IMR-90 (cell line): ENCODE measurements at regions not wholly inside any gene's neighbourhood (a gene's known extent, or its start where the extent isn't known, plus 50 kb on each side); places are given as distances from the start of the nearest gene placed in this dataset.

Experiments
- ATAC-seq: fragments of 200-7000 bp; cut with Tn5 transposase; 2 replicates; pipeline ENCODE4 v1.9.1; 2020; ENCODE audit warnings: low read depth, mild to moderate bottlenecking, moderate library complexity
- BruUV-seq: library from RNA; stranded (reverse); fragments of 400-500 nt; replicated peaks from 2 replicates; lab custom pipeline; 2021; lab: Mats Ljungman, UMichigan
- CTCF ChIA-PET: fragments of 300-600 bp; formaldehyde crosslinking; extraction: SDS; loops from one replicate; lab custom pipeline; 2021; ENCODE audit warnings: antibody characterized with exemption; lab: Yijun Ruan, JAX
- POLR2A ChIA-PET: fragments of 300-600 bp; sonication (Branson Sonifier 250); formaldehyde crosslinking; loops from one replicate; lab custom pipeline; 2022; ENCODE audit warnings: antibody characterized with exemption; ENCODE audit not compliant: unreplicated experiment; lab: Charles Lee
- DNase-seq: peaks from one replicate; pipeline ENCODE4 v3.0.0; 2013
- H2AFZ ChIP-seq: replicated peaks from 2 replicates; pipeline ENCODE3; 2013; ENCODE audit warnings: low read length, mild to moderate bottlenecking; ENCODE audit not compliant: poor library complexity
- H2AK5ac ChIP-seq: 2 replicates; pipeline ENCODE4 v1.6.1; 2013; ENCODE audit warnings: low read depth, low read length, inconsistent platforms
- H2AK9ac ChIP-seq: replicated peaks from 2 replicates; pipeline ENCODE3; 2013; ENCODE audit warnings: mild to moderate bottlenecking, low read depth, low read length, moderate library complexity; ENCODE audit not compliant: poor library complexity
- H2BK120ac ChIP-seq: 2 replicates; pipeline ENCODE4 v1.6.1; 2013; ENCODE audit warnings: low read depth, low read length, inconsistent platforms
- H2BK15ac ChIP-seq: 3 replicates; pipeline ENCODE4 v1.6.1; 2013; ENCODE audit warnings: low read depth, low read length, inconsistent platforms
- H2BK20ac ChIP-seq: 2 replicates; pipeline ENCODE4 v1.6.1; 2013; ENCODE audit warnings: low read depth, mild to moderate bottlenecking, inconsistent platforms, low read length, moderate library complexity
- H2BK5ac ChIP-seq: 2 replicates; pipeline ENCODE4 v1.6.1; 2013; ENCODE audit warnings: mild to moderate bottlenecking, low read depth, low read length, inconsistent platforms; ENCODE audit not compliant: poor library complexity, severe bottlenecking
- H3K14ac ChIP-seq: replicated peaks from 2 replicates; pipeline ENCODE4 v1.6.1; 2013; ENCODE audit warnings: low read depth, low read length, inconsistent platforms
- H3K18ac ChIP-seq: 2 replicates; pipeline ENCODE4 v1.6.1; 2013; ENCODE audit warnings: low read depth, low read length, control low read depth
- H3K23ac ChIP-seq: 2 replicates; pipeline ENCODE4 v1.6.1; 2013; ENCODE audit warnings: low read depth, low read length, inconsistent platforms
- H3K27ac ChIP-seq: 2 replicates; pipeline ENCODE4 v1.5.1; 2013; ENCODE audit warnings: mild to moderate bottlenecking, control low read depth, low read length; ENCODE audit not compliant: insufficient read depth
- H3K27me3 ChIP-seq: 2 replicates; pipeline ENCODE4 v1.6.1; 2013; ENCODE audit warnings: low read length; ENCODE audit not compliant: control insufficient read depth, insufficient read depth
- H3K36me3 ChIP-seq: 2 replicates; pipeline ENCODE4 v1.6.1; 2013; ENCODE audit warnings: low read length, mixed read lengths; ENCODE audit not compliant: control insufficient read depth, insufficient read depth
- H3K4ac ChIP-seq: 2 replicates; pipeline ENCODE4 v1.6.1; 2013; ENCODE audit warnings: low read depth, low read length, inconsistent platforms
- H3K4me1 ChIP-seq: 2 replicates; pipeline ENCODE4 v1.6.1; 2013; ENCODE audit warnings: low read length, mixed read lengths; ENCODE audit not compliant: control insufficient read depth, insufficient read depth
- H3K4me2 ChIP-seq: 2 replicates; pipeline ENCODE4 v1.6.1; 2013; ENCODE audit warnings: low read depth, mild to moderate bottlenecking, control low read depth, low read length, moderate library complexity
- H3K4me3 ChIP-seq: 2 replicates; pipeline ENCODE4 v1.5.1; 2013; ENCODE audit warnings: low read depth, mild to moderate bottlenecking, control low read depth, low read length, moderate library complexity; ENCODE audit not compliant: insufficient read depth
- H3K56ac ChIP-seq: 2 replicates; pipeline ENCODE4 v1.6.1; 2013; ENCODE audit warnings: low read length, inconsistent platforms; ENCODE audit not compliant: insufficient read depth; ENCODE audit errors: extremely low read depth
- H3K79me1 ChIP-seq, 2 experiments: 2 replicates each; pipeline ENCODE4 v1.6.1; 2013; ENCODE audit warnings: low read length in 2 of 2, inconsistent platforms in 1 of 2, low read depth in 1 of 2
- H3K9ac ChIP-seq: 2 replicates; pipeline ENCODE4 v1.6.1; 2013; ENCODE audit warnings: low read depth, low read length, control low read depth
- H3K9me1 ChIP-seq: 2 replicates; pipeline ENCODE4 v1.6.1; 2013; ENCODE audit warnings: low read length, inconsistent platforms; ENCODE audit not compliant: insufficient read depth
- H3K9me3 ChIP-seq: 2 replicates; pipeline ENCODE4 v1.6.1; 2013; ENCODE audit warnings: low read length; ENCODE audit not compliant: control insufficient read depth, insufficient read depth
- H4K20me1 ChIP-seq: 2 replicates; pipeline ENCODE4 v1.6.1; 2013; ENCODE audit warnings: low read length, inconsistent platforms; ENCODE audit not compliant: insufficient read depth
- H4K5ac ChIP-seq: 2 replicates; pipeline ENCODE4 v1.6.1; 2013; ENCODE audit warnings: mild to moderate bottlenecking, low read depth, low read length, control low read depth
- H4K8ac ChIP-seq, 2 experiments: 2 replicates each; pipeline ENCODE4 v1.6.1; 2013; ENCODE audit warnings: low read depth in 2 of 2, low read length in 2 of 2, control low read depth in 1 of 2, inconsistent platforms in 1 of 2
- H4K91ac ChIP-seq: 2 replicates; pipeline ENCODE4 v1.6.1; 2013; ENCODE audit warnings: low read depth, low read length, inconsistent platforms; ENCODE audit not compliant: insufficient read depth
- BHLHE40 ChIP-seq: fragments of 150-350 bp; IDR thresholded peaks from 2 replicates; pipeline ENCODE4 v1.6.1; 2016; ENCODE audit warnings: mild to moderate bottlenecking, low read depth, low read length
- CHD1 ChIP-seq: IDR thresholded peaks from 2 replicates; pipeline ENCODE4 v1.6.1; 2012; ENCODE audit warnings: low read depth, low read length, improper control_type of control experiment
- CTCF ChIP-seq: conservative IDR thresholded peaks from 2 replicates; pipeline ENCODE4 v1.5.1; 2012; ENCODE audit warnings: mild to moderate bottlenecking, low read depth, low read length, improper control_type of control experiment
- ELK1 ChIP-seq: fragments of 150-350 bp; IDR thresholded peaks from 2 replicates; pipeline ENCODE4 v1.6.1; 2016; ENCODE audit warnings: low read depth, mild to moderate bottlenecking, low read length, moderate library complexity, borderline replicate concordance
- MAZ ChIP-seq: IDR thresholded peaks from 2 replicates; pipeline ENCODE4 v1.6.1; 2012; ENCODE audit warnings: low read depth, mild to moderate bottlenecking, low read length, improper control_type of control experiment, moderate library complexity, borderline replicate concordance
- MXI1 ChIP-seq: IDR thresholded peaks from 2 replicates; pipeline ENCODE4 v1.6.1; 2012; ENCODE audit warnings: low read depth, mild to moderate bottlenecking, low read length, moderate library complexity, borderline replicate concordance
- POLR2A ChIP-seq: IDR thresholded peaks from 2 replicates; pipeline ENCODE4 v1.6.1; 2012; ENCODE audit warnings: mild to moderate bottlenecking, low read depth, low read length
- RCOR1 ChIP-seq: IDR thresholded peaks from 2 replicates; pipeline ENCODE4 v1.6.1; 2012; ENCODE audit warnings: mild to moderate bottlenecking, low read length, improper control_type of control experiment; ENCODE audit not compliant: insufficient replicate concordance
- RFX5 ChIP-seq: IDR thresholded peaks from 2 replicates; pipeline ENCODE4 v1.8.0; 2012; ENCODE audit warnings: low read depth, mild to moderate bottlenecking, low read length, moderate library complexity
- SMC3 ChIP-seq: fragments of 150-350 bp; IDR thresholded peaks from 2 replicates; pipeline ENCODE4 v1.6.1; 2016; ENCODE audit warnings: low read depth, mild to moderate bottlenecking, antibody characterized with exemption, low read length, moderate library complexity
- WGBS, 2 experiments: methylation state at CpG; one replicate each; pipeline versions ENCODE4 v1.1.5 to v1.1.7; 2013; ENCODE audit warnings: missing lambda C conversion rate in 2 of 2; ENCODE audit not compliant: insufficient read length in 1 of 2; ENCODE audit errors: extremely low coverage in 2 of 2; 5-methylcytosine and 5-hydroxymethylcytosine counted together
- dilution Hi-C: fragments of 300-500 bp; cut with HindIII; formaldehyde crosslinking; loops from one replicate; pipeline ENCODE4 v1.14.3; 2018; ENCODE audit warnings: low sequenced_read_pairs; ENCODE audit not compliant: unreplicated experiment
- in situ Hi-C: fragments of 300-500 bp; cut with MboI; formaldehyde crosslinking; loops from 3 replicates; pipeline ENCODE4 v1.14.3; 2019; ENCODE audit warnings: low sequenced_read_pairs, inconsistent platforms, mixed read lengths
- intact Hi-C: fragments of 100-400 bp; cut with micrococcal nuclease; formaldehyde crosslinking; loops from 2 replicates; pipeline ENCODE4 v1.10.0; 2022

- CTCF ChIA-PET, result no interaction called here
Measured at GRCh38 chr6:137334094-137334493, 114.9 kb upstream of the IFNGR1 start.

More at GRCh38 chr6:137334094-137334493, 114.9 kb upstream of the IFNGR1 start:
- H4K8ac ChIP-seq, result no peak overlapping the region
- no peaks in the 10 kb centered on the region for H3K79me1 ChIP-seq
- no peak overlapping the region for H2AK9ac ChIP-seq
- no peak overlapping the region for H2BK20ac ChIP-seq
- H3K23ac ChIP-seq, result no peak overlapping the region
- H3K4me2 ChIP-seq, result no peak overlapping the region
- H3K18ac ChIP-seq, result no peak overlapping the region
- H4K91ac ChIP-seq, result no peak overlapping the region
- TF ChIP-seq RCOR1 (no peak), CTCF (no peak), CHD1 (no peak), SMC3 (no peak), MXI1 (no peak), RFX5 (no peak), POLR2A (no peak), BHLHE40 (no peak), ELK1 (no peak), MAZ (no peak)
- DNase-seq, result no peak
- no peaks in the 10 kb centered on the region for H4K20me1 ChIP-seq
- POLR2A ChIA-PET, result no interaction called here
- no peaks in the 10 kb centered on the region for H3K9me1 ChIP-seq
- H3K4me3 ChIP-seq, result no peak overlapping the region
- no peak overlapping the region for H2AK5ac ChIP-seq
- H2BK15ac ChIP-seq, result no peak overlapping the region
- intact Hi-C loops, result no loop called here
- H3K14ac ChIP-seq, result no peak overlapping the region
- H4K5ac ChIP-seq, result no peak overlapping the region
- no peak overlapping the region for H3K56ac ChIP-seq
- no peaks in the 10 kb centered on the region for H3K36me3 ChIP-seq
- no peak overlapping the region for H3K4ac ChIP-seq
- 84% methylated on average over 4 of the region's 5 CpGs; no CpG with 5 or more reads in 1 of the 2 experiments for WGBS, 2 experiments
- no peaks in the 10 kb centered on the region for H3K4me1 ChIP-seq
- H3K9me3 ChIP-seq, result no peaks in the 10 kb centered on the region
- H3K9ac ChIP-seq, result no peak overlapping the region
- peaks cover 9% of the 10 kb centered on the region for H3K27me3 ChIP-seq
- H2BK120ac ChIP-seq, result no peak overlapping the region
- no peak overlapping the region for H2AFZ ChIP-seq
- no peak overlapping the region for H2BK5ac ChIP-seq
- in situ Hi-C loops, result no loop called here
- no peak for ATAC-seq
- H3K27ac ChIP-seq, result no peak overlapping the region
- dilution Hi-C loops, result no loop called here
- BruUV-seq, result no TSS peak
